HUES48 (cell line): ENCODE measurements at regions not wholly inside any gene's neighbourhood (a gene's known extent, or its start where the extent isn't known, plus 50 kb on each side); places are given as distances from the start of the nearest gene placed in this dataset.
"Not testable (repeated sequence)": the region's sequence is repeated elsewhere in the genome, so short reads cannot be mapped to it uniquely, and the experiment has no call there.

Source experiments
- H3K27ac ChIP-seq: one replicate; pipeline ENCODE4 v1.7.0; 2013; ENCODE audit warnings: low read depth, low read length, inconsistent platforms
- H3K27me3 ChIP-seq: 2 replicates; pipeline ENCODE4 v1.6.1; 2013; ENCODE audit warnings: mild to moderate bottlenecking, low read length; ENCODE audit not compliant: control insufficient read depth, insufficient read depth
- H3K36me3 ChIP-seq: 2 replicates; pipeline ENCODE4 v1.6.1; 2013; ENCODE audit warnings: low read length; ENCODE audit not compliant: control insufficient read depth, insufficient read depth
- H3K4me1 ChIP-seq: 2 replicates; pipeline ENCODE4 v1.6.1; 2013; ENCODE audit warnings: mild to moderate bottlenecking, low read length; ENCODE audit not compliant: control insufficient read depth, insufficient read depth
- H3K4me3 ChIP-seq: 2 replicates; pipeline ENCODE4 v1.5.1; 2013; ENCODE audit warnings: mild to moderate bottlenecking, low read depth, low read length
- H3K9ac ChIP-seq: 2 replicates; pipeline ENCODE4 v1.6.1; 2013; ENCODE audit warnings: mild to moderate bottlenecking, low read depth, low read length, moderate library complexity
- H3K9me3 ChIP-seq: 2 replicates; pipeline ENCODE4 v1.6.1; 2013; ENCODE audit warnings: low read length; ENCODE audit not compliant: control insufficient read depth, insufficient read depth

DNA sequence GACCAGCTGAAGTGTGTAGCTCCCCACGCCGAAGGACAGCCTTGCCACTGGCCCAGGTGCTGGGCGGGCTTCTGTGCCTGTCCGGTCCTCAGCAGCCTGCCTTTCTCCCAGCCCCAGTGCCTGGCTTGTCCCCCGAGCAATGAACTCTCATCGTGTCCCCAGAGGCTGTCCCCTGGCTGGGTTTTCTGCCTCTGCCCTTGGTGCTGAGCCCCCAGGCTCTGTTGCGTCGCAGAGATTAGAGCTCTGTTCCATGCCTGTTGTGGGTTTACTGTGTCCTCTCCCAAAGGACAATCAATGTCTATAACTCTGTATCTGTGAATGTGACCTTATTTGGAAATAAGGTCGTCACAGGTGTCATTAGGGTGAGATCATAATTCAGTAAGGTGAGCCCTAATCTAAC lies 226.1 kb upstream of the SHH start:
- H3K9me3 ChIP-seq, result no peaks in the 10 kb centered on the region
- no peaks in the 10 kb centered on the region for H3K36me3 ChIP-seq
- no peak overlapping the region for H3K9ac ChIP-seq
- no peak overlapping the region for H3K4me3 ChIP-seq
- H3K27me3 ChIP-seq, result no peaks in the 10 kb centered on the region
- H3K4me1 ChIP-seq, result no peaks in the 10 kb centered on the region
- H3K27ac ChIP-seq, result no peak overlapping the region

DNA sequence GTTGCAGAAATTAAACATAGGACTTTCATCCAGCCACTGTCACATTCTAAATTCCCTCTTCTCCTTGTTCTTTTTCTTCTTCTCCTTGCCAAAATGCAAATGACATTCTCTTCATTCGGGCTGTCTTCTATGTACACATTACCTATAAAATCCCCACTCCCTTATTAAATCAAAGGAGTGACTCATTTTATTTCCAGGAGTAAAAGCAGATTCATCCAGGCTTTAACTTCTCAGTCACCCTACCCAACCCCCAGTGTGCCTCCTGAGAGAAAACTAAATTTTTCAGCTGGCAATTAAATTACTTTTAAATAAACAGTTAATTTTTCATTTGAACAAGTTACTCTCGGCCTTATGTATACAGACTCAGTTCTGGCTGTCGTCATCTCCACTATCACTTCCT lies 223.9 kb upstream of the SHH start:
- H3K27ac ChIP-seq, result no peak overlapping the region
- no peaks in the 10 kb centered on the region for H3K27me3 ChIP-seq

DNA sequence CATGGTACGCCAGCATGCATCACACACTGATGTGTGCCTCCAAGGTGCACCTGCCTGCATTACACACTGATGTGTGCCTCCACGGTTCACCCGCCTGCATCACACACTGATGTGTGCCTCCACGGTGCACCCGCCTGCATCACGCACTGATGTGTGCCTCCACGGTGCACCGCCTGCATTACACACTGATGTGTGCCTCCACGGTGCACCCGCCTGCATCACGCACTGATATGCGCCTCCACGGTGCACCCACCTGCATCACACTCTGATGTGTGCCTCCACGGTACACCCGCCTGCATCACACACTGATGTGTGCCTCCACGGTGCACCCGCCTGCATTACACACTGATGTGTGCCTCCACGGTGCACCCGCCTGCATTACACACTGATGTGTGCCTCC lies 223.1 kb upstream of the SHH start:
- H3K9me3 ChIP-seq, H3K4me3 ChIP-seq, H3K27ac ChIP-seq, H3K36me3 ChIP-seq, H3K27me3 ChIP-seq, H3K9ac ChIP-seq, H3K4me1 ChIP-seq: not testable (repeated sequence)

More for the DNA sequence above, 223.9 kb upstream of the SHH start:
- Histone ChIP-seq H3K9ac (no peak overlapping the region), H3K4me1 (no peaks in the 10 kb centered on the region), H3K36me3 (no peaks in the 10 kb centered on the region), H3K4me3 (no peak overlapping the region), H3K9me3 (no peaks in the 10 kb centered on the region)

DNA sequence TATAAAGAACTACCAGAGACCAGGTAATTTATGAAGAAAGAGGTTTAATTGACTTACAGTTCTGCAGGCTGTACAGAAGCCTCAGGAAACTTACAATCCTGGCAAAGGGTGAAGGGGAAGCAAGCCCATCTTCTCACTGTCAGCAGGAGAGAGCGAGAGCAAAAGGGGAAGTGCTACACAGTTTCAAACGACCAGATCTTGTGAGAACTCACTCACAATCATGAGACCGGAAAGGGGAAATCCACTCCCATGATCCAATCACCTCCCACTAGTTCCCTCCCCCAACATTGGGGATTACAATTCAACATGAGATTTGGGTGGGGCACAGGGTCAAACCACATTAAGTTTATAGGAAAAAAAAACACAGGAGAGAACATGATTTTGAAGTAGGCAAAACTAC lies 222.1 kb upstream of the SHH start:
- Histone ChIP-seq H3K27me3 (no peaks in the 10 kb centered on the region), H3K9me3 (no peaks in the 10 kb centered on the region), H3K27ac (no peak overlapping the region), H3K36me3 (no peaks in the 10 kb centered on the region), H3K9ac (no peak overlapping the region), H3K4me3 (no peak overlapping the region), H3K4me1 (no peaks in the 10 kb centered on the region)

DNA sequence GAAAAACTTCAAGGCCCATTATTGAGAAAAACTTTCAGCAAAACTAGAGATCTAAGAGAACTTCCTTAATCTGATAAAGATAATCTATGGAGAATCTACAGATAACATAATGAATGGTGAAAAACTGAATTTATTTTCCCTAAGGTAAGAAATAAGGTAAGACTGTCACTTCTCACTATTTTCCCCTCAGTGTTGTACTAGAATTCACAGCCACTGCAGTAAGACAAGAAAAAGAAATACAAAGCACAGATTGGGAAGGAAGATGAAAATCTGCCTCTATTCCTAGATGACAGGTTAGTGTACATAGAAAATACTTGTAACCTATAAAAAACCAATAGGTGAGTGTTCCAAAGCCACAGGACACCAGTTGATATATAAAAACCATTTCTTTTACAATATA lies 220.7 kb upstream of the SHH start:
- H3K27ac ChIP-seq, result no peak overlapping the region
- no peaks in the 10 kb centered on the region for H3K9me3 ChIP-seq
- H3K36me3 ChIP-seq, result no peaks in the 10 kb centered on the region
- no peak overlapping the region for H3K9ac ChIP-seq
- no peak overlapping the region for H3K4me3 ChIP-seq
- no peaks in the 10 kb centered on the region for H3K27me3 ChIP-seq
- H3K4me1 ChIP-seq, result no peaks in the 10 kb centered on the region

DNA sequence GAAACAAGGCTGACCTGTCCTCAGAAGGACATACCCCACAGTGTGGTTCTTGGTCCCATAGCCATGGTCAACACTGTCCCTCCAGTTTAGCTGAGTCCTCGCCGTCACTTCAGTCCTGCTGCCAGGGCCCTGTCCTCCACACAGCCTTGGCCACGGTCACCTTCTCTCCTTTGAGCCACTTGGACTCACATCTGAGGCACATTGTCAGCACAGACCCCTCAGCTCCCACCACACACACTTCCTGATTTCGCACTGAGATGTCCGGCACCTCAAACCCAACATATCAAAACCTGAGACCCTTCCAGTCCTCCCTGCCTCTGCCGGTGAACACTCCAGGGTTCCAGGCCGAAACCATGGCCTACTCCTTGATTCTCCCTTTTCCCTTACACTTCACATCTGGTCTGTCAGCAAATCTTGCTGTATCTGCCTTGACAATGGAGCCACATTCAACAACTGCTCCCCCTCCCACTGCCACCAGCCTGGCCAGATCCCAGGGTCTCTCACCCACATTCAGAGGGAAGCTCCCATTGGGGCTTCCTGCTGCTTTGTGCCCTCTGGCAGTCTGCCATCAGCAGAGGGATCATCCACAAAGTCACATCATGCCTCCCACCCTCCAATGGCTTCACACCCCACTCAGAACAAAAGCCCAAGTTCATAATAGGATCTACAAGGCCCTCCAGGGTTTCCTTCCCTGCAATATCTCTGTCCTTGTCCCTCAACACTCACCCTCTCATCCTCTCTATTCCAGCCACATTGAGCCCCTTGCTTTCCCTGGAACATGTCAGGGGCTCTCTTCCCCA lies 219.6 kb upstream of the SHH start:
- Histone ChIP-seq H3K9me3 (no peaks in the 10 kb centered on the region), H3K4me3 (no peak overlapping the region), H3K36me3 (no peaks in the 10 kb centered on the region), H3K4me1 (no peaks in the 10 kb centered on the region), H3K9ac (no peak overlapping the region), H3K27ac (no peak overlapping the region), H3K27me3 (no peaks in the 10 kb centered on the region)

DNA sequence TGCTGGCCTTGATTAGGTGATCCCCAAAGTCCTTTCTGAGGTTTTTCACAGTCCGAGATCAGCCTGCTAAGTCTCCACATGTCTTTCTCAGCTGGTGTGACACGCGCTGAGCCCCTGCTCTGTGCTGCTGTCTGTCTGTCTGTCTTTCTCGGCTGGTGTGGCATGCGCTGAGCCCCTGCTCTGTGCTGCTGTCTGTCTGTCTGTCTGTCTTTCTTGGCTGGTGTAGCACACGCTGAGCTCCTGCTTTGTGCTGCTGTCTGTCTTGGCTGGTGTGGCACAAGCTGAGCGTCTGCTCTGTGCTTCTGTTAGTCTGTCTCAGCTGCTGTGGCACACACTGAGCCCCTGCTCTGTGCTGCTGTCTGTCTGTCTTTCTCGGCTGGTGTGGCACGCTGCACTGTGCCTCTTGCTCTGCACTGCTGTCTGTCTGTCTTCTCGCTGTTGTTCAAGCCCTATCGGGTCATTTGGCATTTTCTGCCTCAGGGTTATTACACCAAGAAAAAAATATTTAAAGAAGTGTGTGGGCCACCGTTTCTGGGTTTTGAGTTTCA lies 217.3 kb upstream of the SHH start:
- no peaks in the 10 kb centered on the region for H3K27me3 ChIP-seq
- no peak overlapping the region for H3K27ac ChIP-seq
- no peaks in the 10 kb centered on the region for H3K9me3 ChIP-seq
- H3K4me1 ChIP-seq, result no peaks in the 10 kb centered on the region
- H3K36me3 ChIP-seq, result no peaks in the 10 kb centered on the region
- no peak overlapping the region for H3K4me3 ChIP-seq
- no peak overlapping the region for H3K9ac ChIP-seq

DNA sequence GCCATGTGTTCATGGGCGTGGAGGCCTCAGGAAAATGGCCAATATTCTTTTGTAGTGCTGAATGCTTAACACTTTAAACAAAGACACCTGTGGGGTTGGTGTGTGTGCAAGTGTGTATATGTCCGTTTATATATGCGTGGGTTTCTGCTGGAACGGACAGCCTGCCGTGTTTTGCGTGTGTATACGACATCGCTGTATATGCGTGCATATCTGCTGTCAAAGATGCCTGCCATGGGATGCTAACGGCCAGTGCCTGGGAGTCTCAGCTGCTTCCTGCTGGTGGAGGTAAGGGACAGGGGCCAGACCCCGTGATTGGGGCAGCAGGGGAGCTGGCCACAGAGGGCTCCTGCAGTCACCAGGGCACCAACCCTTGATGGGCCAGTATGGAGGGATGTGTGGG lies 216.3 kb upstream of the SHH start:
- H3K4me3 ChIP-seq, result no peak overlapping the region
- no peaks in the 10 kb centered on the region for H3K36me3 ChIP-seq
- no peak overlapping the region for H3K27ac ChIP-seq
- no peaks in the 10 kb centered on the region for H3K27me3 ChIP-seq
- no peaks in the 10 kb centered on the region for H3K4me1 ChIP-seq
- no peaks in the 10 kb centered on the region for H3K9me3 ChIP-seq
- no peak overlapping the region for H3K9ac ChIP-seq

DNA sequence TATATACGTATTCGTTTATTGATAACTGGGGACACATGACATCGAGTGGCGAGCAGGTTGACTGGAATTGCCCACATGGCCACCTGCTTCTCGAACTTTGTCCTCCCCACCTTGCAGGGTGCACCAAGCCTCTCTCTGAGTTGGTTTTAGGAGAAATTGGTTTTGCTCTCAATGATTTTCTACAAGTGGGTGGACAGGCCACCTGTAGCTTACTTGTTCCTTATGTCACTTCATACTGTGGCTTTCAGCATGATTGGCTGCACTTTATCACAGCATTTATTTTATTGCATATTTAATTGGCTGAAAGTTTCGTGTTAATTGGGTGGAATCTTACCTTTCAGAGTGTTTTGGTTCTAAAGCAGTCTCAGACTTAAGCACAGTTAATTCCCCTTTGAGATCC lies 215.6 kb upstream of the SHH start:
- Histone ChIP-seq H3K4me3 (no peak overlapping the region), H3K4me1 (no peaks in the 10 kb centered on the region), H3K27me3 (no peaks in the 10 kb centered on the region), H3K9me3 (no peaks in the 10 kb centered on the region), H3K36me3 (no peaks in the 10 kb centered on the region), H3K27ac (no peak overlapping the region), H3K9ac (no peak overlapping the region)

DNA sequence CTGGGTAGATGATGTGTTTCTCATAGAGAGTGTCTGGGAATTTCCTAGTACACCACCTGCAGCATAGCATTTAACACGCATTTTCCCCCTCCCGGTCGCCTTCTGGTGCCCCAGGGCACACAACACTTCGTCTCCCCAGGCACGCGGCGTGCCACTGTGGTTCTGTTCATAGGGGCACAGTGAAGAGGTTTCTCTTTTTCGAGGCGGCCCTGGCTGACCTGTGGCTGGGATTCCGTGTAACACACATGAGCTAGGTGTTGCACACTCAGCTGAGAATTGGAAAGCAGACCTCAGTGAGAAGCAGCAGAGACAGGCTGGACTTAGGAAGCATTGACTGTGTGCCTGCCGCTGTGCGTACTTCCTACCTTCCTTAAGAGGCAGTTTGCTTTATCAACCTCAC lies 214.3 kb upstream of the SHH start:
- H3K9ac ChIP-seq, result no peak overlapping the region
- no peaks in the 10 kb centered on the region for H3K4me1 ChIP-seq
- H3K36me3 ChIP-seq, result no peaks in the 10 kb centered on the region
- H3K27ac ChIP-seq, result no peak overlapping the region
- H3K4me3 ChIP-seq, result no peak overlapping the region
- H3K27me3 ChIP-seq, result no peaks in the 10 kb centered on the region
- H3K9me3 ChIP-seq, result no peaks in the 10 kb centered on the region

DNA sequence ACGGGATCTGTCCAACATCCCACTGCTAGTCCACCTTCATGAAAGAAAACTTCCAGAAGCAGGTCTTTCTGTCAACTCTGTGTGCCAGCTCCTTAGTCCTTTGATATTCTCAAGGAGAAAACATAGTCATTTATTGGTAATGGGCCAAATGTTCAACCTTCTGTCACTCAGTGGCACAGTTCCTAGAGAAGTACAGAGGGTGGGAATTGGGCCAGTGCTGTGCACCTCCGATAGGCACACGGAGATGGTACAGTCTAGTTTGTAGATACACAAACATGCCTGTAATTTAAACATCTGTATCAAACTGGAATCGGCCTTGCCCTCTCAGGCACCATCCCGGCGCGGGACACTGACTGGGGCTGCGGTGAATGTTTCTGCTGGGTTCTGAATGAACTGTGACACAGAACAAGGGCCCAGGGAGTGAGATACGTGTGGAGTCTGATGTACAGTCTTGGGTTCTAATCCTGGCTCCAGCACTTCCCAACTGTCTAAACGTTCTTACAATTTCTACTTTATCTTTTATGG lies 213.9 kb upstream of the SHH start:
- Histone ChIP-seq H3K27me3 (no peaks in the 10 kb centered on the region), H3K9ac (no peak overlapping the region), H3K9me3 (no peaks in the 10 kb centered on the region), H3K4me3 (no peak overlapping the region), H3K4me1 (no peaks in the 10 kb centered on the region), H3K27ac (no peak overlapping the region), H3K36me3 (no peaks in the 10 kb centered on the region)
